ENCODE measurements at regions not wholly inside any gene's neighbourhood (a gene's known extent, or its start where the extent isn't known, plus 50 kb on each side); places are given as distances from the start of the nearest gene placed in this dataset.

GRCh38 chr6:101181006-101181405, 212.5 kb upstream of the GRIK2 start:
- TF ChIP-seq, protein P1, sequence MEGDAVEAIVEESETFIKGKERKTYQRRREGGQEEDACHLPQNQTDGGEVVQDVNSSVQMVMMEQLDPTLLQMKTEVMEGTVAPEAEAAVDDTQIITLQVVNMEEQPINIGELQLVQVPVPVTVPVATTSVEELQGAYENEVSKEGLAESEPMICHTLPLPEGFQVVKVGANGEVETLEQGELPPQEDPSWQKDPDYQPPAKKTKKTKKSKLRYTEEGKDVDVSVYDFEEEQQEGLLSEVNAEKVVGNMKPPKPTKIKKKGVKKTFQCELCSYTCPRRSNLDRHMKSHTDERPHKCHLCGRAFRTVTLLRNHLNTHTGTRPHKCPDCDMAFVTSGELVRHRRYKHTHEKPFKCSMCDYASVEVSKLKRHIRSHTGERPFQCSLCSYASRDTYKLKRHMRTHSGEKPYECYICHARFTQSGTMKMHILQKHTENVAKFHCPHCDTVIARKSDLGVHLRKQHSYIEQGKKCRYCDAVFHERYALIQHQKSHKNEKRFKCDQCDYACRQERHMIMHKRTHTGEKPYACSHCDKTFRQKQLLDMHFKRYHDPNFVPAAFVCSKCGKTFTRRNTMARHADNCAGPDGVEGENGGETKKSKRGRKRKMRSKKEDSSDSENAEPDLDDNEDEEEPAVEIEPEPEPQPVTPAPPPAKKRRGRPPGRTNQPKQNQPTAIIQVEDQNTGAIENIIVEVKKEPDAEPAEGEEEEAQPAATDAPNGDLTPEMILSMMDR (IDR thresholded peaks at IDR 0.05 in 2 of 3, conservative IDR thresholded peaks at IDR 0.05 in 1 of 3; ENCODE audit: borderline replicate concordance in 1 of 3, insufficient read depth in 1 of 3, low read depth in 2 of 3, low read length in 2 of 3) = no peak
- TF ChIP-seq POLR2AphosphoS5 (IDR thresholded peaks at IDR 0.05; ENCODE audit: low read depth, low read length) (no peak), POLR2A (IDR thresholded peaks at IDR 0.05; ENCODE audit: borderline replicate concordance, extremely low read depth, insufficient read depth, insufficient read length) (no peak), ATF3 (IDR thresholded peaks at IDR 0.05) (no peak)

Data from HCT116 (cell line).